Panc1 (cell line): ENCODE measurements at regions not wholly inside any gene's neighbourhood (a gene's known extent, or its start where the extent isn't known, plus 50 kb on each side); places are given as distances from the start of the nearest gene placed in this dataset.

Source experiments
- ATAC-seq: fragments of 200-7000 bp; cut with Tn5 transposase; 2 replicates; pipeline ENCODE4 v1.9.1; 2020; ENCODE audit warnings: mild to moderate bottlenecking, moderate library complexity
- BruUV-seq: library from RNA; stranded (reverse); fragments of 400-500 nt; replicated peaks from 2 replicates; lab custom pipeline; 2021; lab: Mats Ljungman, UMichigan
- CTCF ChIA-PET: fragments of 300-600 bp; sonication (Branson Sonifier 250); formaldehyde crosslinking; loops from one replicate; lab custom pipeline; 2022; ENCODE audit warnings: antibody characterized with exemption; lab: Charles Lee
- POLR2A ChIA-PET: fragments of 300-600 bp; sonication (Branson Sonifier 250); formaldehyde crosslinking; loops from one replicate; lab custom pipeline; 2022; ENCODE audit warnings: antibody characterized with exemption; lab: Charles Lee
- DNase-seq: peaks from one replicate; pipeline ENCODE4 v3.0.0-alpha.2; 2010; ENCODE audit warnings: low read depth, low spot score
- H3K27ac ChIP-seq: 2 replicates; pipeline ENCODE4 v1.5.1; 2011; ENCODE audit warnings: mild to moderate bottlenecking, low read length, inconsistent platforms
- H3K27me3 ChIP-seq: fragments of 200-500 bp; sonication (Bioruptor generic); 2 replicates; pipeline ENCODE4 v1.6.0; 2014; ENCODE audit warnings: low read length, inconsistent platforms; ENCODE audit not compliant: control insufficient read depth, insufficient read depth
- H3K36me3 ChIP-seq: fragments of 200-500 bp; sonication (Bioruptor generic); 2 replicates; pipeline ENCODE4 v1.5.1; 2014; ENCODE audit warnings: inconsistent platforms, mild to moderate bottlenecking, low read length, moderate library complexity; ENCODE audit not compliant: control insufficient read depth, insufficient read depth
- H3K4me1 ChIP-seq: 2 replicates; pipeline ENCODE4 v1.5.1; 2011; ENCODE audit warnings: inconsistent platforms, mild to moderate bottlenecking, low read length, moderate library complexity; ENCODE audit not compliant: control insufficient read depth, insufficient read depth
- H3K4me3 ChIP-seq, 2 experiments: 2 replicates each; pipeline ENCODE4 v1.5.1; 2011 to 2012; ENCODE audit warnings: low read depth in 2 of 2, low read length in 2 of 2, mild to moderate bottlenecking in 2 of 2, inconsistent platforms in 1 of 2, moderate library complexity in 1 of 2
- H3K9me3 ChIP-seq: fragments of 200-500 bp; sonication (Bioruptor generic); 2 replicates; pipeline ENCODE4 v1.5.1; 2014; ENCODE audit warnings: low read depth, mild to moderate bottlenecking, inconsistent platforms, low read length, moderate library complexity; ENCODE audit not compliant: control insufficient read depth, insufficient read depth
- CTCF ChIP-seq: fragments of 450-650 bp; IDR thresholded peaks from 2 replicates; pipeline ENCODE4 v1.5.1; 2017; ENCODE audit warnings: mild to moderate bottlenecking
- POLR2AphosphoS5 ChIP-seq: IDR thresholded peaks from 2 replicates; pipeline ENCODE4 v1.6.1; 2012; ENCODE audit warnings: mild to moderate bottlenecking, low read depth, low read length, moderate library complexity
- REST ChIP-seq, 2 experiments: IDR thresholded peaks; 2 replicates each; pipeline ENCODE4 v1.6.1; 2011 to 2012; ENCODE audit warnings: low read depth in 2 of 2, control low read depth in 1 of 2, low read length in 1 of 2, mild to moderate bottlenecking in 1 of 2, moderate library complexity in 1 of 2; ENCODE audit not compliant: insufficient read depth in 1 of 2
- SIN3A ChIP-seq: IDR thresholded peaks from 2 replicates; pipeline ENCODE4 v1.6.1; 2012; ENCODE audit warnings: low read depth, mild to moderate bottlenecking, low read length, moderate library complexity, borderline replicate concordance; ENCODE audit not compliant: insufficient read depth
- TCF7L2 ChIP-seq: IDR thresholded peaks from 2 replicates; pipeline ENCODE4 v1.6.1; 2011; ENCODE audit warnings: mild to moderate bottlenecking, low read depth, low read length, inconsistent platforms
- in situ Hi-C: cut with HindIII; loops from 2 replicates; pipeline ENCODE4 v1.10.0; 2016; ENCODE audit warnings: low sequenced_read_pairs, low pct_unique_long_range_greater_than_20kb
- intact Hi-C: fragments of 100-400 bp; cut with micrococcal nuclease; formaldehyde crosslinking; loops from one replicate; pipeline ENCODE4 v1.10.0; 2022; ENCODE audit not compliant: unreplicated experiment

DNA sequence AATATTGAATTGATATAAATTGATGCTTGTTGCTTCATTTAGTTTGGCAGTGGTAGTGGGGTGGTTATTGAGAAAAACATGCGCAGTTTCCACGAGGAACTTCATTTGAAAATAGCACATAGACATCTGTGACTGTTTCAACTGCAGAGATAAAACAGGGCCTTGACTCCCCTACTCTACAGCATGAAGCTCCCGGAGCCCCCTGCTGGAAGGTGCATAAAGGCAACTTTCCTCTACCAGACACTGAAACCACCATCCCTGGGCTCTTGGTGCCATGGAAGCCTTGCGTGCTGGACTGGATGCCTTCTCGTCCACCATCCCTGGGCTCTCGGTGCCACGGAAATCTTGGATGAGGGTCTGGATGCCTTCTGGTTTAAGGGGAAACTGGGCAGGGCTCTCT, 195.9 kb downstream of the CSNK2A3 start:
- TF ChIP-seq CTCF (peak; percentile 82), REST (IDR thresholded peaks at IDR 0.05; ENCODE audit: insufficient read depth in 1 of 2, low read depth in 2 of 2, low read length in 1 of 2) (no peak), SIN3A (no peak), POLR2AphosphoS5 (no peak), TCF7L2 (no peak)
- in situ Hi-C loops (no loop called here), intact Hi-C loops (loop anchor here (2.0 to 10.0 kb wide), 2 partner anchors 122 to 224 kb away; no protein-coding TSS in a partner anchor)
- H3K4me3 ChIP-seq: no peak overlapping the region
- ATAC-seq (peak; percentile 87), DNase-seq (no peak)
- H3K9me3 ChIP-seq: no peaks in the 10 kb centered on the region
- H3K27ac ChIP-seq: no peak overlapping the region
- no peaks in the 10 kb centered on the region for H3K4me1 ChIP-seq
- no peaks in the 10 kb centered on the region for H3K36me3 ChIP-seq
- ChIA-PET POLR2A (no interaction called here), CTCF (interaction anchor here (0.5 kb wide), 1 partner anchor 198 kb away, joined by 4 read pairs; no protein-coding TSS in a partner anchor)
- BruUV-seq: no TSS peak
- no peaks in the 10 kb centered on the region for H3K27me3 ChIP-seq

- ChIA-PET POLR2A (no interaction called here), CTCF (interaction anchor here (0.9 kb wide), 1 partner anchor 368 kb away, joined by 3 read pairs; no protein-coding TSS in a partner anchor)
- in situ Hi-C loops: no loop called here
- ATAC-seq (peak; percentile 68), DNase-seq (no peak)
- no peaks in the 10 kb centered on the region for H3K27me3 ChIP-seq
- H3K4me1 ChIP-seq: no peaks in the 10 kb centered on the region
- H3K36me3 ChIP-seq: no peaks in the 10 kb centered on the region
- H3K4me3 ChIP-seq: no peak overlapping the region
- no peaks in the 10 kb centered on the region for H3K9me3 ChIP-seq
- TF ChIP-seq TCF7L2 (no peak), REST (IDR thresholded peaks at IDR 0.05; ENCODE audit: insufficient read depth in 1 of 2, low read depth in 2 of 2, low read length in 1 of 2) (no peak), CTCF (peak; percentile 90), POLR2AphosphoS5 (no peak)
- intact Hi-C loops: loop anchor here (2.0 to 10.0 kb wide), 2 partner anchors 121 to 223 kb away; no protein-coding TSS in a partner anchor
- no TSS peak for BruUV-seq
- H3K27ac ChIP-seq: no peak overlapping the region
Observed at GRCh38 chr11:11155962-11156815, 196.9 kb downstream of the CSNK2A3 start.
